Parathyroid adenoma (tissue), 2 donors: ENCODE measurements at regions not wholly inside any gene's neighbourhood (a gene's known extent, or its start where the extent isn't known, plus 50 kb on each side); places are given as distances from the start of the nearest gene placed in this dataset.

ENCODE experiments used
- H2AFZ ChIP-seq: fragments of 300-600 bp; sonication (generic); one replicate; pipeline ENCODE4 v1.7.0; 2017; ENCODE audit warnings: antibody characterized with exemption, mild to moderate bottlenecking
- H3K27ac ChIP-seq: fragments of 300-600 bp; sonication (generic); one replicate; pipeline ENCODE4 v1.7.0; 2017
- H3K27me3 ChIP-seq: fragments of 300-600 bp; sonication (generic); one replicate; pipeline ENCODE4 v1.7.0; 2017; ENCODE audit warnings: low read length; ENCODE audit not compliant: control insufficient read depth, insufficient read depth
- H3K36me3 ChIP-seq: fragments of 300-600 bp; sonication (generic); one replicate; pipeline ENCODE4 v1.7.0; 2017; ENCODE audit warnings: low read length; ENCODE audit not compliant: control insufficient read depth, insufficient read depth
- H3K4me1 ChIP-seq: fragments of 300-600 bp; sonication (generic); one replicate; pipeline ENCODE4 v1.7.0; 2017; ENCODE audit warnings: control low read depth
- H3K4me2 ChIP-seq: fragments of 300-600 bp; sonication (generic); one replicate; pipeline ENCODE4 v1.7.0; 2017; ENCODE audit warnings: low read length
- H3K4me3 ChIP-seq: fragments of 300-600 bp; sonication (generic); one replicate; pipeline ENCODE4 v1.7.0; 2017; ENCODE audit warnings: low read depth, low read length
- H3K79me2 ChIP-seq: fragments of 300-600 bp; sonication (generic); one replicate; pipeline ENCODE4 v1.7.0; 2017; ENCODE audit warnings: control low read depth
- H3K9ac ChIP-seq: fragments of 300-600 bp; sonication (generic); one replicate; pipeline ENCODE4 v1.7.0; 2017; ENCODE audit warnings: mild to moderate bottlenecking
- H3K9me3 ChIP-seq: fragments of 300-600 bp; sonication (generic); one replicate; pipeline ENCODE4 v1.7.0; 2017; ENCODE audit warnings: low read length; ENCODE audit not compliant: control insufficient read depth
- TF ChIP-seq, protein P1 (sequence below): fragments of 300-600 bp; sonication (generic); IDR thresholded peaks from one replicate; pipeline ENCODE4 v1.7.0; 2017; ENCODE audit warnings: antibody characterized with exemption, mild to moderate bottlenecking
- donor health status: primary hyperparathyroidism.

DNA sequence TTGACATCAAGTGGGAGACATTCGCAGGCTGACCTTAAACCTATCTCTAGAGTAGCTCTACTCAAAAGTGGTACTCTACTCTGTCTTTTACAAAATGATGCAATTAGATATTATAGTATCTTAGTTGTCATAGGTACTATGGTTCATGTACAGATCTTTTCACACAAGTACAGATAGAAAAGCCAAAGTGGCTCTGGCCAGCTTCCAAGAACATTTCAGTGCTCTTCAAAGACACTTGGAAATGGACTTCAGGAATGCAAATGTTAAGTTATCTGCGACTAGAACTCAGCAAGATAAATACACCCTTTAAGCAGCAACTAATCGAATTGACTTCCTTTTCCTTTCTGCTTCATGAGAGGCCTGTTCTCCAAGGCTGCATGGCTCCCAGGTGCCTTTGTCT lies 718.7 kb upstream of the FAM98A start:
- H3K9ac ChIP-seq = no peak overlapping the region
- H3K4me2 ChIP-seq = no peak overlapping the region
- no peak overlapping the region for H3K27ac ChIP-seq
- no peaks in the 10 kb centered on the region for H3K79me2 ChIP-seq
- no peaks in the 10 kb centered on the region for H3K4me1 ChIP-seq
- no peak overlapping the region for H3K4me3 ChIP-seq
- H2AFZ ChIP-seq = no peak overlapping the region
- TF ChIP-seq, protein P1, sequence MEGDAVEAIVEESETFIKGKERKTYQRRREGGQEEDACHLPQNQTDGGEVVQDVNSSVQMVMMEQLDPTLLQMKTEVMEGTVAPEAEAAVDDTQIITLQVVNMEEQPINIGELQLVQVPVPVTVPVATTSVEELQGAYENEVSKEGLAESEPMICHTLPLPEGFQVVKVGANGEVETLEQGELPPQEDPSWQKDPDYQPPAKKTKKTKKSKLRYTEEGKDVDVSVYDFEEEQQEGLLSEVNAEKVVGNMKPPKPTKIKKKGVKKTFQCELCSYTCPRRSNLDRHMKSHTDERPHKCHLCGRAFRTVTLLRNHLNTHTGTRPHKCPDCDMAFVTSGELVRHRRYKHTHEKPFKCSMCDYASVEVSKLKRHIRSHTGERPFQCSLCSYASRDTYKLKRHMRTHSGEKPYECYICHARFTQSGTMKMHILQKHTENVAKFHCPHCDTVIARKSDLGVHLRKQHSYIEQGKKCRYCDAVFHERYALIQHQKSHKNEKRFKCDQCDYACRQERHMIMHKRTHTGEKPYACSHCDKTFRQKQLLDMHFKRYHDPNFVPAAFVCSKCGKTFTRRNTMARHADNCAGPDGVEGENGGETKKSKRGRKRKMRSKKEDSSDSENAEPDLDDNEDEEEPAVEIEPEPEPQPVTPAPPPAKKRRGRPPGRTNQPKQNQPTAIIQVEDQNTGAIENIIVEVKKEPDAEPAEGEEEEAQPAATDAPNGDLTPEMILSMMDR = no peak
- H3K36me3 ChIP-seq = no peaks in the 10 kb centered on the region
- no peaks in the 10 kb centered on the region for H3K9me3 ChIP-seq
- H3K27me3 ChIP-seq = no peaks in the 10 kb centered on the region

DNA sequence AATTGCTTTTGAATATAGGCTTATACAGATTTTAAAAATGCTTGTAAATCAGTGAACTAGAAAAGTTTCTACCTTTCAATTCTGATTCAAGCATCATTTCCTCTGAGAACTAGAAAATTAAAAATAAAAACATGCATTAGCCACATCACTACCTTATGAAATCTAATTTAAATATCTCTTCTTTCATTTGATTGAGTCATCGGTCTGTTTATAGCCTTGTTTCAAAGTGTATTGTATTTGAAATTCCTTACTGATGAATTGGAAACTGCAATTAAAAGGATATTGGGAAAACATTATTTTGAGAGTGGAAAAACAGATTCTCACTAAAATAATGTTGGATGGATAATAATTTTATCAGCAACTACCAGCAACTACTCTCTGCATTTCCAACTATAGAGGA lies 717.7 kb upstream of the FAM98A start:
- no peaks in the 10 kb centered on the region for H3K27me3 ChIP-seq
- H3K9me3 ChIP-seq = no peaks in the 10 kb centered on the region

DNA sequence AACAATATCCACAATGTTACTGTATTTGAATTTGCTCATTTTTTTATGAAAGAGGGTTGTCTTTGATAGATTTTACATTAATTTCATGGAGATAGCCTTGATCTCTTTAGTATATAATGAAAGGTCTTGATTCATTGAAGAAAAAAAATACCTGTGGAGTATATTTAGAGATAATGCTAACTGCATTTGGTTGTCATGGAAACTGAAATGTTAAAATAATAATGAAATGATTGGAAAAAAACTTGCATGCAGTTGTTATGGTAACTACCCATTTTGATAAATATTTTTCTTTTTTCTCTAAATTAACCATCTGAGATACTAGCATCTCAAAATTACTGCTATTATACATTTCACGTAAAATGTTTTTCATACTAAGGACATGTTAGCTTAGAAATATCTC lies 712.7 kb upstream of the FAM98A start:
- Histone ChIP-seq H3K4me3 (no peak overlapping the region), H3K9me3 (no peaks in the 10 kb centered on the region), H3K9ac (no peak overlapping the region), H3K27ac (no peak overlapping the region), H3K4me2 (no peak overlapping the region), H3K4me1 (no peaks in the 10 kb centered on the region), H3K79me2 (no peaks in the 10 kb centered on the region), H2AFZ (no peak overlapping the region), H3K36me3 (no peaks in the 10 kb centered on the region), H3K27me3 (no peaks in the 10 kb centered on the region)
- TF ChIP-seq, protein P1 = no peak

More for the DNA sequence above, 717.7 kb upstream of the FAM98A start:
- Histone ChIP-seq H3K27ac (no peak overlapping the region), H3K4me1 (no peaks in the 10 kb centered on the region), H3K9ac (no peak overlapping the region), H3K4me2 (no peak overlapping the region), H2AFZ (no peak overlapping the region), H3K4me3 (no peak overlapping the region), H3K36me3 (no peaks in the 10 kb centered on the region), H3K79me2 (no peaks in the 10 kb centered on the region)
- TF ChIP-seq, protein P1 = no peak

DNA sequence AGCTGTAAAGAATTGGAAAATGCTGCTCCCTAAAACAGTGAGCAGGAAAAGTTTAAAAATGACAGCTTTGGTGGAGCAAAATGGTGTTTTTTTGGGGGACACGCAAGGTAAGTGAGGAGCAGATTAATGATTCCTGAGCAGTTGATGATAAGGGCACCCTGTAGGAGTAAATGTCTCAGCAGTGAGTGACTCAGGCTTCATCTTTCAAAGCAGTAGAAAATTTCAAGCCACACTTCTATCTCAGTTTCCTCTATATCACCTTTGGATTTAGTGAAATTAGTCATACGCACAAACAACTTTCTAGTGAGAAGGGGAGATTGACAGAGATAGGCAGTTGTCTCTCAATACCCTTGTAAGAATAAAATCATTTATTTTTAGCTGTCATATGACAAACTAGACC lies 709.0 kb upstream of the FAM98A start:
- H3K9me3 ChIP-seq = no peaks in the 10 kb centered on the region

DNA sequence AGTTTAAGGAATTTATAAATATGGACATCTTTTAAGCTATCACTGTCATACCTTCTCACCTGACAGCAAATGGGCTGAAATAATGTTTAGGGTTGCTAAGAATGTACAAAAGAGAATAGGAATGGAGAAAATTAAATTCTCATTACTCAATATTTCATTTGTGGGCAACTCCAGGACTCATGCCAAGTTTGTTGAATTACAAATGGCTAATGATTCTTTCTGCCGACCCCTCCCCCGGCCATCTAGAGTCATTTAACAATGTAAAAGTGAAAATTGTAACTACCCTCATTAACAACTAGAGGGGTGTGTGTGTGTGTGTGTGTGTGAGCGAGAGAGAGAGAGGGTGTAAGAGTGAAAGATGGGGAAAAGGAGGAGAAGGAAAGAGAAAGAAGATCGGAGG lies 708.5 kb upstream of the FAM98A start:
- no peak overlapping the region for H3K4me3 ChIP-seq
- TF ChIP-seq, protein P1 = no peak
- H3K27ac ChIP-seq = no peak overlapping the region
- H3K9ac ChIP-seq = no peak overlapping the region
- H3K9me3 ChIP-seq = no peaks in the 10 kb centered on the region
- no peaks in the 10 kb centered on the region for H3K27me3 ChIP-seq
- no peaks in the 10 kb centered on the region for H3K4me1 ChIP-seq
- no peaks in the 10 kb centered on the region for H3K36me3 ChIP-seq
- H2AFZ ChIP-seq = no peak overlapping the region
- H3K79me2 ChIP-seq = no peaks in the 10 kb centered on the region
- no peak overlapping the region for H3K4me2 ChIP-seq

More for the DNA sequence above, 709.0 kb upstream of the FAM98A start:
- no peaks in the 10 kb centered on the region for H3K36me3 ChIP-seq
- H3K27ac ChIP-seq = no peak overlapping the region
- no peaks in the 10 kb centered on the region for H3K27me3 ChIP-seq
- TF ChIP-seq, protein P1 = no peak
- H3K4me3 ChIP-seq = no peak overlapping the region
- no peaks in the 10 kb centered on the region for H3K4me1 ChIP-seq
- H2AFZ ChIP-seq = no peak overlapping the region
- no peak overlapping the region for H3K4me2 ChIP-seq
- no peaks in the 10 kb centered on the region for H3K79me2 ChIP-seq
- H3K9ac ChIP-seq = no peak overlapping the region
